AG09309 (cell line): ENCODE measurements at regions not wholly inside any gene's neighbourhood (a gene's known extent, or its start where the extent isn't known, plus 50 kb on each side); places are given as distances from the start of the nearest gene placed in this dataset.

Experiments used
- DNase-seq: peaks from one replicate; pipeline ENCODE4 v3.0.0-alpha.2; 2010; ENCODE audit warnings: low read depth
- H3K4me3 ChIP-seq: 2 replicates; pipeline ENCODE4 v1.5.1; 2011; ENCODE audit warnings: mild to moderate bottlenecking, low read depth, low read length, moderate library complexity; ENCODE audit not compliant: control insufficient read depth
- TF ChIP-seq, protein P1 (sequence below): IDR thresholded peaks from 2 replicates; pipeline ENCODE4 v1.5.1; 2011; ENCODE audit warnings: mild to moderate bottlenecking, low read depth, low read length, inconsistent platforms; ENCODE audit not compliant: insufficient read depth, control insufficient read depth; ENCODE audit errors: missing control alignments

DNA sequence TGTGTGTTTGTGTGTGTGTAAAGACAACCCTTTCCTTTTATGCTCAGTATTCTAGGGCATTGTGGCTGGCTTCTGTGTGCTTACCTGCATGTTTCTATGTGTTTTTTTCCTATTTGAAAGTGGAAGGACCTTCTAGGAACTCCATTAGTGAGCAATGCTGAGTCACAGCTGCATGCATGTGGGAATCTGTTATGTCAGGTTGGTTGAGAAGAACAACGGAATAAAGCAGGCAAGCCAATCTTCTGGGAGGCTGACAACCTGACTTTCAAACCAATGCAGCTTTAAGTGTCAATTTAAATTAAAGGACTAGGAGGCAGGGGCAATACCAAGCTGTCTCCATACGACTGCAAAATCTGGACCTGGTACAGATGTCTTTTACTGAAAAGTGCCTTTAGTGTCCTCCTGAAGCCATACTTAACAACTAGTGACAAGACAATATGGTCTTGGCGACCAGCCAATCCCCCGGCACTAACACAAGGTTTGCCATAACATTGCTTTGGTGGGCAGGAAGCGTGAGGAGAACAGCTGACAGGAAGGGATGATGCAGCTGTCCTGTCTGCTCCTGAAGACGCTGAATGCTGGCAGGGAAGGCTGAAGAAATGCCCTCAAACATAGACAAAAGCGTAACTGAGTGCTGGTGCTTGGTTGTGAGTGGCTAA, 514.7 kb upstream of the CDH7 start:
- no peak overlapping the region for H3K4me3 ChIP-seq
- TF ChIP-seq, protein P1, sequence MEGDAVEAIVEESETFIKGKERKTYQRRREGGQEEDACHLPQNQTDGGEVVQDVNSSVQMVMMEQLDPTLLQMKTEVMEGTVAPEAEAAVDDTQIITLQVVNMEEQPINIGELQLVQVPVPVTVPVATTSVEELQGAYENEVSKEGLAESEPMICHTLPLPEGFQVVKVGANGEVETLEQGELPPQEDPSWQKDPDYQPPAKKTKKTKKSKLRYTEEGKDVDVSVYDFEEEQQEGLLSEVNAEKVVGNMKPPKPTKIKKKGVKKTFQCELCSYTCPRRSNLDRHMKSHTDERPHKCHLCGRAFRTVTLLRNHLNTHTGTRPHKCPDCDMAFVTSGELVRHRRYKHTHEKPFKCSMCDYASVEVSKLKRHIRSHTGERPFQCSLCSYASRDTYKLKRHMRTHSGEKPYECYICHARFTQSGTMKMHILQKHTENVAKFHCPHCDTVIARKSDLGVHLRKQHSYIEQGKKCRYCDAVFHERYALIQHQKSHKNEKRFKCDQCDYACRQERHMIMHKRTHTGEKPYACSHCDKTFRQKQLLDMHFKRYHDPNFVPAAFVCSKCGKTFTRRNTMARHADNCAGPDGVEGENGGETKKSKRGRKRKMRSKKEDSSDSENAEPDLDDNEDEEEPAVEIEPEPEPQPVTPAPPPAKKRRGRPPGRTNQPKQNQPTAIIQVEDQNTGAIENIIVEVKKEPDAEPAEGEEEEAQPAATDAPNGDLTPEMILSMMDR, result no peak
- no peak for DNase-seq

DNA sequence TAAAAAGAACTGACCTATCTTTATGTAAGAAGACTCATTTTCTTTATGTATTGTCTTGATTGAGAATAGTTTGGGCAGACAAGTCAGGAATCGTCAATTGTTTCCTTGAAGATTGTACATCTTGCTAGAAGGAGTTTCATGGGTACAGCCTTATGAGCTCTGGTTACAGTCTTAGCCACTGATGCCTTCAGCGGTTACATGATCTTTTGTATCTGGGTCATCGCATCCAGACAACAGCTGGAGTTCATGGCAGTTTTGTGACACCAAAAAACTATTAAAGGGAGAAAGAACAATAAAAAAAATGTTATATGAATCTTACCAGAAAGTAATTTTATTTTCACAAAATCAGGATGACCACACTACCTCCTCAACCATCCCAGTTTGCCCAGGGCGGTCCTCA, 520.5 kb upstream of the CDH7 start:
- no peak for DNase-seq
- no peak overlapping the region for H3K4me3 ChIP-seq
- TF ChIP-seq, protein P1, result no peak

DNA sequence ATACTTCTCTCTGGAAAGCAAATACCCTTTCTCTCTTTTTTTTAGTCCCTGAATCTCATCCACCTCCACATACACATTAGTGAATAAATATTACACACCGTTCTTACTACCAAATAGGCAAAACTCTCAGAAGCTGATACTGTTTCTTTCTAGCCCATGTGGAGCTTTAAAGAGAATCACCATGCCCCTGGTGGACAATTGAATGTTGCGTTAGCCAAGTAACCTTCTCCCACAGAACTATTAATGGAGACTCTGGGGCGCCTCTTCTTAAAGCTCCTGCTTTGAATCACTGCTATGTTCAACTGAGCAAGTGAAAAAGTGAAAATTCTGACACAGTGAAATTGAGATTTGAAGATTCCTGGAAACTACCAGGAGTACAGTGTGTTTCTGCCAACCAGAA, 522.8 kb upstream of the CDH7 start:
- TF ChIP-seq, protein P1, result no peak
- DNase-seq, result no peak
- no peak overlapping the region for H3K4me3 ChIP-seq

DNA sequence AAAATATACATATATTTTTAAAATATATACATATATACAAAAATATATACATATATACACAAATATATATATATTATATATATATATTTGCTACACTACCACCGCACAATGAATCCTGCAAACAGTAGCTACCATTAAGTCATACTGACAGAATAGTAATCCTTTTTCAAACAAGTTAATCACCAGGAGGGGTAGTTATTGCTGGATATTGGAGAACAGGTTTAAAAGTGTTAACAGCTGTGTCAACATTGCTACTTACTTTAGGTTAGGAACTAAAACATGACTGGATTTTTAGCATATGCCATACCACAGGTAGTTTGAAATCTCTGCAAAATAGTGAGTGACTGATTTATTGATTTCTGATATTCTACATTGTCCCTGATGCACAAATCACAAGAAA, 529.1 kb upstream of the CDH7 start:
- no peak overlapping the region for H3K4me3 ChIP-seq
- TF ChIP-seq, protein P1, result no peak
- DNase-seq, result no peak

DNA sequence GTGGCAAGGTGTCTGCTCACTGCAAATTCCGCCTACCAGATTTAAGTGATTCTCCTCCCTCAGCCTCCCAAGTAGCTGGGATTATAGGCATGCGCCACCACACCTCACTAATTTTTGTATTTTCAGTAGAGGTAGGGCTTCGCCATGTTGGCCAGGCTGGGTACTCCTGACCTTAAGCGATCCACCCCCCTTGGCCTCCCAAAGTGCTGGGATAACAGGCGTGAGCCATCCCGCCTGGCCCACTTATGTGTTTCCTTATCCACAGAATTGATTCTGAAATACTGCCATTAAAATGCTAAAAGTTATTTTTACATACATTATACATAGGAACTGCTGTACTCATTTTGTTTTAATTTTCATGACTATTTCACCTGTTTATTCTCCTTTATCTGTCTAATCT, 529.7 kb upstream of the CDH7 start:
- DNase-seq, result no peak
- TF ChIP-seq, protein P1, result no peak
- H3K4me3 ChIP-seq, result no peak overlapping the region

DNA sequence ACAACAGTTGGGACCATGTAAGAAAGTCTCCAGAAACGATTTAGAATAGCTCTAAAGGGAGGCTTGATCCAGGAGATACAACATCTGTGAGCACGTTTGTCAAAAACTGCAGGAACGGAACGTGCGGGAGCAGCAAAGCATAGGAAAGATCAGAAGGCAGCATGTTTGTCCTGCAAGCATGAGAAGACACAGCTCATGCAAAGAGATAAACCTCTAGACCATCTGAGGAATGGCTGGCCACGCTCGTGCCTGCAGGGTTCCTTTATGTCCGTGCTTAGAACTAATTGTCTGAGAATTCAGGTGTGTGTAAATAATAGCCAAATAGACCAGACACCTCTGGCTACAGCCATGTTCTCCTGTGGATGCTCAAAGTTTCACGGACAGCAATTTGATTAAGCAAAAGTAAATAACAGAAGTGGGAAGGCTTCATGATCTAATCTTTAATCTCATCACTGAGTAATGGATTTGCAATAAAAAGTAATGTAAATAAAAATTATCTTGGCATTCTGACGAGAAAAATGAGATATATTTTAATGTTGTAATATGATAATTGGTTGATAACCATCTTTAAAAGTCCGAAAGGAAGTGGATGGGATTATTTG, 534.8 kb upstream of the CDH7 start:
- no peak overlapping the region for H3K4me3 ChIP-seq
- DNase-seq, result no peak
- TF ChIP-seq, protein P1, result no peak

DNA sequence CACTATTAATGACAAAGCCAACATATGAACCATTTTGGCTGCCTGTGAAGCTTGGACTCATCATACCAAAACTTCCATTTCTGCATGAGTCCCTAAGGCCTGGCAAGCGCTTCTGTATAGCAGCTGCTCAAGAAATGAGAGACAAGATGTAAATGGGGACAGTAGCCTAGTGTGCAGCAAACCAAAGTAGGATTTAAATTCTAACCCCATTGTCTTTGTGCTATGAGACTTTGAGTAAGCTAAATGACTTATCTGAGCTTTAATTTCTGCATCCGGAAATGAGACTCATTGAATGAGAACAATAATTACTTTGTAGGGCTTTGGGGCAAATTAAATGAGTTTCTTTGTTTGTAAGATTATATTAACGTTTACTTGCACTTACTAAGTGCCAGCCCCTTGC, 536.4 kb upstream of the CDH7 start:
- DNase-seq, result no peak

More for the DNA sequence above, 536.4 kb upstream of the CDH7 start:
- TF ChIP-seq, protein P1, result no peak
- no peak overlapping the region for H3K4me3 ChIP-seq
